IMR-90 (cell line): ENCODE measurements at regions not wholly inside any gene's neighbourhood (a gene's known extent, or its start where the extent isn't known, plus 50 kb on each side); places are given as distances from the start of the nearest gene placed in this dataset.

ENCODE experiments used
- ATAC-seq: fragments of 200-7000 bp; cut with Tn5 transposase; 2 replicates; pipeline ENCODE4 v1.9.1; 2020; ENCODE audit warnings: low read depth, mild to moderate bottlenecking, moderate library complexity
- BruUV-seq: library from RNA; stranded (reverse); fragments of 400-500 nt; replicated peaks from 2 replicates; lab custom pipeline; 2021; lab: Mats Ljungman, UMichigan
- CTCF ChIA-PET: fragments of 300-600 bp; formaldehyde crosslinking; extraction: SDS; loops from one replicate; lab custom pipeline; 2021; ENCODE audit warnings: antibody characterized with exemption; lab: Yijun Ruan, JAX
- POLR2A ChIA-PET: fragments of 300-600 bp; sonication (Branson Sonifier 250); formaldehyde crosslinking; loops from one replicate; lab custom pipeline; 2022; ENCODE audit warnings: antibody characterized with exemption; ENCODE audit not compliant: unreplicated experiment; lab: Charles Lee
- DNase-seq: peaks from one replicate; pipeline ENCODE4 v3.0.0; 2013
- H2AFZ ChIP-seq: replicated peaks from 2 replicates; pipeline ENCODE3; 2013; ENCODE audit warnings: low read length, mild to moderate bottlenecking; ENCODE audit not compliant: poor library complexity
- H2AK5ac ChIP-seq: 2 replicates; pipeline ENCODE4 v1.6.1; 2013; ENCODE audit warnings: low read depth, low read length, inconsistent platforms
- H2AK9ac ChIP-seq: replicated peaks from 2 replicates; pipeline ENCODE3; 2013; ENCODE audit warnings: mild to moderate bottlenecking, low read depth, low read length, moderate library complexity; ENCODE audit not compliant: poor library complexity
- H2BK120ac ChIP-seq: 2 replicates; pipeline ENCODE4 v1.6.1; 2013; ENCODE audit warnings: low read depth, low read length, inconsistent platforms
- H2BK15ac ChIP-seq: 3 replicates; pipeline ENCODE4 v1.6.1; 2013; ENCODE audit warnings: low read depth, low read length, inconsistent platforms
- H2BK20ac ChIP-seq: 2 replicates; pipeline ENCODE4 v1.6.1; 2013; ENCODE audit warnings: low read depth, mild to moderate bottlenecking, inconsistent platforms, low read length, moderate library complexity
- H2BK5ac ChIP-seq: 2 replicates; pipeline ENCODE4 v1.6.1; 2013; ENCODE audit warnings: mild to moderate bottlenecking, low read depth, low read length, inconsistent platforms; ENCODE audit not compliant: poor library complexity, severe bottlenecking
- H3K14ac ChIP-seq: replicated peaks from 2 replicates; pipeline ENCODE4 v1.6.1; 2013; ENCODE audit warnings: low read depth, low read length, inconsistent platforms
- H3K18ac ChIP-seq: 2 replicates; pipeline ENCODE4 v1.6.1; 2013; ENCODE audit warnings: low read depth, low read length, control low read depth
- H3K23ac ChIP-seq: 2 replicates; pipeline ENCODE4 v1.6.1; 2013; ENCODE audit warnings: low read depth, low read length, inconsistent platforms
- H3K27ac ChIP-seq: 2 replicates; pipeline ENCODE4 v1.5.1; 2013; ENCODE audit warnings: mild to moderate bottlenecking, control low read depth, low read length; ENCODE audit not compliant: insufficient read depth
- H3K27me3 ChIP-seq: 2 replicates; pipeline ENCODE4 v1.6.1; 2013; ENCODE audit warnings: low read length; ENCODE audit not compliant: control insufficient read depth, insufficient read depth
- H3K36me3 ChIP-seq: 2 replicates; pipeline ENCODE4 v1.6.1; 2013; ENCODE audit warnings: low read length, mixed read lengths; ENCODE audit not compliant: control insufficient read depth, insufficient read depth
- H3K4ac ChIP-seq: 2 replicates; pipeline ENCODE4 v1.6.1; 2013; ENCODE audit warnings: low read depth, low read length, inconsistent platforms
- H3K4me1 ChIP-seq: 2 replicates; pipeline ENCODE4 v1.6.1; 2013; ENCODE audit warnings: low read length, mixed read lengths; ENCODE audit not compliant: control insufficient read depth, insufficient read depth
- H3K4me2 ChIP-seq: 2 replicates; pipeline ENCODE4 v1.6.1; 2013; ENCODE audit warnings: low read depth, mild to moderate bottlenecking, control low read depth, low read length, moderate library complexity
- H3K4me3 ChIP-seq: 2 replicates; pipeline ENCODE4 v1.5.1; 2013; ENCODE audit warnings: low read depth, mild to moderate bottlenecking, control low read depth, low read length, moderate library complexity; ENCODE audit not compliant: insufficient read depth
- H3K56ac ChIP-seq: 2 replicates; pipeline ENCODE4 v1.6.1; 2013; ENCODE audit warnings: low read length, inconsistent platforms; ENCODE audit not compliant: insufficient read depth; ENCODE audit errors: extremely low read depth
- H3K79me1 ChIP-seq, 2 experiments: 2 replicates each; pipeline ENCODE4 v1.6.1; 2013; ENCODE audit warnings: low read length in 2 of 2, inconsistent platforms in 1 of 2, low read depth in 1 of 2
- H3K9ac ChIP-seq: 2 replicates; pipeline ENCODE4 v1.6.1; 2013; ENCODE audit warnings: low read depth, low read length, control low read depth
- H3K9me1 ChIP-seq: 2 replicates; pipeline ENCODE4 v1.6.1; 2013; ENCODE audit warnings: low read length, inconsistent platforms; ENCODE audit not compliant: insufficient read depth
- H3K9me3 ChIP-seq: 2 replicates; pipeline ENCODE4 v1.6.1; 2013; ENCODE audit warnings: low read length; ENCODE audit not compliant: control insufficient read depth, insufficient read depth
- H4K20me1 ChIP-seq: 2 replicates; pipeline ENCODE4 v1.6.1; 2013; ENCODE audit warnings: low read length, inconsistent platforms; ENCODE audit not compliant: insufficient read depth
- H4K5ac ChIP-seq: 2 replicates; pipeline ENCODE4 v1.6.1; 2013; ENCODE audit warnings: mild to moderate bottlenecking, low read depth, low read length, control low read depth
- H4K8ac ChIP-seq, 2 experiments: 2 replicates each; pipeline ENCODE4 v1.6.1; 2013; ENCODE audit warnings: low read depth in 2 of 2, low read length in 2 of 2, control low read depth in 1 of 2, inconsistent platforms in 1 of 2
- H4K91ac ChIP-seq: 2 replicates; pipeline ENCODE4 v1.6.1; 2013; ENCODE audit warnings: low read depth, low read length, inconsistent platforms; ENCODE audit not compliant: insufficient read depth
- BHLHE40 ChIP-seq: fragments of 150-350 bp; IDR thresholded peaks from 2 replicates; pipeline ENCODE4 v1.6.1; 2016; ENCODE audit warnings: mild to moderate bottlenecking, low read depth, low read length
- CEBPB ChIP-seq: IDR thresholded peaks from 2 replicates; pipeline ENCODE4 v1.6.1; 2012; ENCODE audit warnings: low read depth, low read length, improper control_type of control experiment
- CHD1 ChIP-seq: IDR thresholded peaks from 2 replicates; pipeline ENCODE4 v1.6.1; 2012; ENCODE audit warnings: low read depth, low read length, improper control_type of control experiment
- CTCF ChIP-seq: conservative IDR thresholded peaks from 2 replicates; pipeline ENCODE4 v1.5.1; 2012; ENCODE audit warnings: mild to moderate bottlenecking, low read depth, low read length, improper control_type of control experiment
- ELK1 ChIP-seq: fragments of 150-350 bp; IDR thresholded peaks from 2 replicates; pipeline ENCODE4 v1.6.1; 2016; ENCODE audit warnings: low read depth, mild to moderate bottlenecking, low read length, moderate library complexity, borderline replicate concordance
- FOS ChIP-seq: fragments of 150-350 bp; IDR thresholded peaks from 2 replicates; pipeline ENCODE4 v1.6.1; 2016; ENCODE audit warnings: low read depth, low read length
- MAFK ChIP-seq: IDR thresholded peaks from 2 replicates; pipeline ENCODE4 v1.6.1; 2012; ENCODE audit warnings: low read depth, low read length, improper control_type of control experiment
- MAZ ChIP-seq: IDR thresholded peaks from 2 replicates; pipeline ENCODE4 v1.6.1; 2012; ENCODE audit warnings: low read depth, mild to moderate bottlenecking, low read length, improper control_type of control experiment, moderate library complexity, borderline replicate concordance
- MXI1 ChIP-seq: IDR thresholded peaks from 2 replicates; pipeline ENCODE4 v1.6.1; 2012; ENCODE audit warnings: low read depth, mild to moderate bottlenecking, low read length, moderate library complexity, borderline replicate concordance
- NFE2L2 ChIP-seq: fragments of 150-350 bp; IDR thresholded peaks from 2 replicates; pipeline ENCODE4 v1.6.1; 2016; ENCODE audit warnings: low read depth, mild to moderate bottlenecking, low read length
- POLR2A ChIP-seq: IDR thresholded peaks from 2 replicates; pipeline ENCODE4 v1.6.1; 2012; ENCODE audit warnings: mild to moderate bottlenecking, low read depth, low read length
- RAD21 ChIP-seq: IDR thresholded peaks from 2 replicates; pipeline ENCODE4 v1.6.1; 2012; ENCODE audit warnings: low read length, improper control_type of control experiment
- RCOR1 ChIP-seq: IDR thresholded peaks from 2 replicates; pipeline ENCODE4 v1.6.1; 2012; ENCODE audit warnings: mild to moderate bottlenecking, low read length, improper control_type of control experiment; ENCODE audit not compliant: insufficient replicate concordance
- RFX5 ChIP-seq: IDR thresholded peaks from 2 replicates; pipeline ENCODE4 v1.8.0; 2012; ENCODE audit warnings: low read depth, mild to moderate bottlenecking, low read length, moderate library complexity
- SMC3 ChIP-seq: fragments of 150-350 bp; IDR thresholded peaks from 2 replicates; pipeline ENCODE4 v1.6.1; 2016; ENCODE audit warnings: low read depth, mild to moderate bottlenecking, antibody characterized with exemption, low read length, moderate library complexity
- USF2 ChIP-seq: fragments of 150-350 bp; IDR thresholded peaks from 2 replicates; pipeline ENCODE4 v1.6.1; 2017; ENCODE audit warnings: mild to moderate bottlenecking, antibody characterized with exemption, low read length, low read depth
- WGBS, 2 experiments: methylation state at CpG; one replicate each; pipeline versions ENCODE4 v1.1.5 to v1.1.7; 2013; ENCODE audit warnings: missing lambda C conversion rate in 2 of 2; ENCODE audit not compliant: insufficient read length in 1 of 2; ENCODE audit errors: extremely low coverage in 2 of 2; 5-methylcytosine and 5-hydroxymethylcytosine counted together
- dilution Hi-C: fragments of 300-500 bp; cut with HindIII; formaldehyde crosslinking; loops from one replicate; pipeline ENCODE4 v1.14.3; 2018; ENCODE audit warnings: low sequenced_read_pairs; ENCODE audit not compliant: unreplicated experiment
- in situ Hi-C: fragments of 300-500 bp; cut with MboI; formaldehyde crosslinking; loops from 3 replicates; pipeline ENCODE4 v1.14.3; 2019; ENCODE audit warnings: low sequenced_read_pairs, inconsistent platforms, mixed read lengths
- intact Hi-C: fragments of 100-400 bp; cut with micrococcal nuclease; formaldehyde crosslinking; loops from 2 replicates; pipeline ENCODE4 v1.10.0; 2022

GRCh38 chr5:135714126-135714894, 120.2 kb upstream of the SLC25A48 start:
- in situ Hi-C loops (no loop called here), intact Hi-C loops (no loop called here), dilution Hi-C loops (no loop called here)
- Histone ChIP-seq H4K5ac (no peak overlapping the region), H4K8ac (no peak overlapping the region), H2BK120ac (no peak overlapping the region), H2AK5ac (no peak overlapping the region), H3K4me3 (no peak overlapping the region), H3K4me1 (no peaks in the 10 kb centered on the region), H3K9me3 (no peaks in the 10 kb centered on the region), H4K91ac (no peak overlapping the region), H3K9ac (no peak overlapping the region), H3K79me1 (no peaks in the 10 kb centered on the region), H3K56ac (no peak overlapping the region), H3K4me2 (no peak overlapping the region), H3K14ac (no peak overlapping the region), H3K4ac (no peak overlapping the region), H3K36me3 (no peaks in the 10 kb centered on the region), H2BK5ac (no peak overlapping the region), H3K9me1 (no peaks in the 10 kb centered on the region), H4K20me1 (no peaks in the 10 kb centered on the region), H2AK9ac (no peak overlapping the region), H3K27me3 (peaks cover 2% of the 10 kb centered on the region), H2BK15ac (no peak overlapping the region), H3K27ac (no peak overlapping the region), H3K18ac (no peak overlapping the region), H3K23ac (no peak overlapping the region), H2AFZ (no peak overlapping the region), H2BK20ac (no peak overlapping the region)
- CTCF ChIA-PET: no interaction called here
- 43% methylated on average over 3 of the region's 10 CpGs; no CpG with 5 or more reads in 1 of the 2 experiments for WGBS, 2 experiments
- POLR2A ChIA-PET: no interaction called here
- TF ChIP-seq RFX5 (no peak), RAD21 (no peak), NFE2L2 (no peak), CEBPB (no peak), SMC3 (no peak), RCOR1 (no peak), MAFK (no peak), FOS (no peak), MAZ (no peak), CTCF (no peak), ELK1 (no peak), USF2 (no peak), MXI1 (no peak), CHD1 (no peak), POLR2A (no peak), BHLHE40 (no peak)
- no TSS peak for BruUV-seq
- DNase-seq: no peak
- no peak for ATAC-seq
